H1 (cell line): ENCODE measurements at regions not wholly inside any gene's neighbourhood (a gene's known extent, or its start where the extent isn't known, plus 50 kb on each side); places are given as distances from the start of the nearest gene placed in this dataset.

Source experiments
- CTCF ChIA-PET: fragments of 300-600 bp; sonication (Branson Sonifier 250); formaldehyde crosslinking; loops from one replicate; lab custom pipeline; 2021; ENCODE audit not compliant: partially characterized antibody; lab: Charles Lee
- POLR2A ChIA-PET: fragments of 300-600 bp; sonication (Branson Sonifier 250); formaldehyde crosslinking; loops from one replicate; lab custom pipeline; 2021; ENCODE audit warnings: inconsistent platforms; ENCODE audit not compliant: partially characterized antibody; lab: Charles Lee
- DNase-seq, 2 experiments: peaks; one replicate each; pipeline versions ENCODE4 v3.0.0 to v3.0.0-alpha.2; 2010 to 2022; ENCODE audit warnings: low spot score in 2 of 2, low read depth in 1 of 2, mixed read lengths in 1 of 2
- FAIRE-seq: peaks from 2 replicates; lab custom pipeline; 2011; peaks lifted over from hg19 to GRCh38; lab: Jason Lieb, UNC
- H2AFZ ChIP-seq: 2 replicates; pipeline ENCODE4 v1.8.1; 2012; ENCODE audit warnings: low read length, inconsistent platforms
- H2AK5ac ChIP-seq: 2 replicates; pipeline ENCODE4 v1.6.1; 2013; ENCODE audit warnings: low read depth, low read length
- H2BK120ac ChIP-seq: replicated peaks from 2 replicates; pipeline ENCODE3; 2013; ENCODE audit warnings: low read depth, low read length, inconsistent platforms
- H2BK12ac ChIP-seq: 2 replicates; pipeline ENCODE4 v1.6.1; 2013; ENCODE audit warnings: low read depth, low read length
- H2BK15ac ChIP-seq: 2 replicates; pipeline ENCODE4 v1.6.1; 2013; ENCODE audit warnings: low read length
- H2BK20ac ChIP-seq: 2 replicates; pipeline ENCODE4 v1.6.1; 2013; ENCODE audit warnings: low read length
- H2BK5ac ChIP-seq: 2 replicates; pipeline ENCODE4 v1.6.1; 2013; ENCODE audit warnings: low read depth, low read length
- H3K14ac ChIP-seq: 2 replicates; pipeline ENCODE4 v1.6.1; 2013; ENCODE audit warnings: inconsistent platforms; ENCODE audit not compliant: insufficient read length
- H3K18ac ChIP-seq: 2 replicates; pipeline ENCODE4 v1.6.1; 2013; ENCODE audit warnings: low read length; ENCODE audit errors: extremely low read depth
- H3K23ac ChIP-seq: 2 replicates; pipeline ENCODE4 v1.6.1; 2013; ENCODE audit warnings: inconsistent platforms; ENCODE audit not compliant: insufficient read length
- H3K23me2 ChIP-seq: 2 replicates; pipeline ENCODE4 v1.6.1; 2013; ENCODE audit warnings: low read depth, low read length
- H3K27ac ChIP-seq: 2 replicates; pipeline ENCODE4 v1.6.1; 2011; ENCODE audit warnings: low read depth, low read length, inconsistent platforms
- H3K27me3 ChIP-seq, 4 experiments: replicated peaks in 1 of 4; 1 replicate in 1 of 4; 2 replicates in 3 of 4; pipeline versions ENCODE4 v1.6.1 to v1.8.1; 2011 to 2013; ENCODE audit warnings: low read length in 3 of 4, mild to moderate bottlenecking in 3 of 4, inconsistent platforms in 2 of 4, mixed read lengths in 2 of 4, moderate library complexity in 1 of 4; ENCODE audit not compliant: control insufficient read depth in 3 of 4, insufficient read depth in 3 of 4; ENCODE audit errors: extremely low read depth in 1 of 4
- H3K36me3 ChIP-seq, 4 experiments: 2 replicates each; pipeline versions ENCODE4 v1.6.1 to v1.8.1; 2011 to 2013; ENCODE audit warnings: mild to moderate bottlenecking in 4 of 4, low read length in 3 of 4, moderate library complexity in 2 of 4, control low read depth in 1 of 4, inconsistent platforms in 1 of 4; ENCODE audit not compliant: insufficient read depth in 4 of 4, control insufficient read depth in 2 of 4
- H3K4ac ChIP-seq: replicated peaks from 2 replicates; pipeline ENCODE3; 2013; ENCODE audit warnings: low read length, low read depth, mixed read lengths, inconsistent platforms; ENCODE audit not compliant: insufficient read length
- H3K4me1 ChIP-seq, 4 experiments: replicated peaks in 1 of 4; 1 replicate in 1 of 4; 2 replicates in 3 of 4; pipeline versions ENCODE4 v1.6.1 to v1.8.1; 2011 to 2013; ENCODE audit warnings: low read length in 3 of 4, inconsistent platforms in 2 of 4, mixed read lengths in 1 of 4; ENCODE audit not compliant: insufficient read depth in 4 of 4, control insufficient read depth in 3 of 4
- H3K4me2 ChIP-seq, 2 experiments: 2 replicates each; pipeline versions ENCODE4 v1.6.1 to v1.8.1; 2011 to 2013; ENCODE audit warnings: low read depth in 2 of 2, low read length in 2 of 2, control low read depth in 1 of 2, inconsistent platforms in 1 of 2, mild to moderate bottlenecking in 1 of 2; ENCODE audit not compliant: insufficient read depth in 1 of 2
- H3K4me3 ChIP-seq, 4 experiments: fragments of 200-600, 300-600 bp in 1 of 4; sonication (generic), shearing (Covaris generic), sonication (Bioruptor Twin) in 1 of 4; 2 replicates each; pipeline versions ENCODE4 v1.5.1 to v1.8.1; 2011 to 2016; ENCODE audit warnings: low read length in 4 of 4, low read depth in 3 of 4, control low read depth in 2 of 4, inconsistent platforms in 2 of 4, mild to moderate bottlenecking in 2 of 4, mixed read lengths in 1 of 4, moderate library complexity in 1 of 4; ENCODE audit not compliant: insufficient read depth in 2 of 4; ENCODE audit errors: extremely low read depth in 1 of 4
- H3K56ac ChIP-seq: replicated peaks from 2 replicates; pipeline ENCODE3; 2013; ENCODE audit warnings: low read depth, mild to moderate bottlenecking, mixed read lengths, low read length, inconsistent platforms; ENCODE audit not compliant: insufficient read length
- H3K79me1 ChIP-seq: 2 replicates; pipeline ENCODE4 v1.6.1; 2013; ENCODE audit warnings: low read depth, low read length, control low read depth
- H3K79me2 ChIP-seq, 2 experiments: 2 replicates each; pipeline versions ENCODE4 v1.6.1 to v1.8.1; 2012 to 2013; ENCODE audit warnings: low read length in 2 of 2, mild to moderate bottlenecking in 2 of 2, inconsistent platforms in 1 of 2; ENCODE audit not compliant: insufficient read depth in 2 of 2, control insufficient read depth in 1 of 2
- H3K9ac ChIP-seq, 4 experiments: replicated peaks in 1 of 4; 1 replicate in 1 of 4; 2 replicates in 3 of 4; pipeline versions ENCODE4 v1.6.1 to v1.8.1; 2011 to 2013; ENCODE audit warnings: low read depth in 3 of 4, low read length in 3 of 4, control low read depth in 2 of 4, mild to moderate bottlenecking in 2 of 4, moderate library complexity in 2 of 4, inconsistent platforms in 1 of 4; ENCODE audit errors: extremely low read depth in 1 of 4
- H3K9me3 ChIP-seq, 2 experiments: 2 replicates each; pipeline versions ENCODE4 v1.6.1 to v1.8.1; 2012 to 2013; ENCODE audit warnings: mild to moderate bottlenecking in 2 of 2, moderate library complexity in 2 of 2, control low read depth in 1 of 2, inconsistent platforms in 1 of 2, low read depth in 1 of 2, low read length in 1 of 2, mixed read lengths in 1 of 2; ENCODE audit not compliant: insufficient read depth in 2 of 2
- H4K20me1 ChIP-seq, 2 experiments: replicated peaks in 1 of 2; 2 replicates each; pipeline versions ENCODE3 to v1.8.1; 2011 to 2013; ENCODE audit warnings: inconsistent platforms in 2 of 2, low read length in 2 of 2, mild to moderate bottlenecking in 1 of 2; ENCODE audit not compliant: insufficient read depth in 2 of 2, control insufficient read depth in 1 of 2
- H4K5ac ChIP-seq: 2 replicates; pipeline ENCODE4 v1.6.1; 2013; ENCODE audit warnings: low read length, low read depth, mixed read lengths, inconsistent platforms; ENCODE audit not compliant: insufficient read length
- H4K8ac ChIP-seq: 2 replicates; pipeline ENCODE4 v1.8.0; 2013; ENCODE audit warnings: mild to moderate bottlenecking, moderate library complexity, low read length, inconsistent platforms; ENCODE audit not compliant: insufficient read depth; ENCODE audit errors: extremely low read depth
- H4K91ac ChIP-seq: replicated peaks from 2 replicates; pipeline ENCODE3; 2013; ENCODE audit warnings: low read length, mixed read lengths, inconsistent platforms; ENCODE audit not compliant: insufficient read length
- BACH1 ChIP-seq: IDR thresholded peaks from 2 replicates; pipeline ENCODE4 v1.6.1; 2012; ENCODE audit warnings: low read length, improper control_type of control experiment
- CHD2 ChIP-seq: IDR thresholded peaks from 2 replicates; pipeline ENCODE4 v1.6.1; 2012; ENCODE audit warnings: low read length, improper control_type of control experiment
- CTBP2 ChIP-seq: IDR thresholded peaks from 2 replicates; pipeline ENCODE4 v1.7.0; 2011; ENCODE audit warnings: borderline replicate concordance, mild to moderate bottlenecking, moderate library complexity, mixed read lengths, low read length; ENCODE audit not compliant: insufficient read depth, insufficient read length
- HDAC6 ChIP-seq: IDR thresholded peaks from one replicate; pipeline ENCODE4 v1.7.1; 2012; ENCODE audit warnings: low read depth, mild to moderate bottlenecking, inconsistent platforms, low read length, moderate library complexity
- KDM4A ChIP-seq: IDR thresholded peaks from one replicate; pipeline ENCODE4 v1.7.1; 2012; ENCODE audit warnings: low read depth, mild to moderate bottlenecking, moderate library complexity, low read length, inconsistent platforms; ENCODE audit not compliant: severe bottlenecking
- MAFK ChIP-seq: IDR thresholded peaks from 2 replicates; pipeline ENCODE4 v1.6.1; 2012; ENCODE audit warnings: low read depth, mild to moderate bottlenecking, improper control_type of control experiment, low read length
- POLR2AphosphoS5 ChIP-seq: IDR thresholded peaks from 2 replicates; pipeline ENCODE4 v1.6.1; 2011; ENCODE audit warnings: low read depth, low read length
- SAP30 ChIP-seq: fragments of 300-600 bp; sonication (generic); IDR thresholded peaks from 2 replicates; pipeline ENCODE4 v1.7.1; 2012; ENCODE audit warnings: low read length, moderate library complexity, mild to moderate bottlenecking, inconsistent platforms; ENCODE audit not compliant: insufficient read depth, insufficient replicate concordance
- SIRT6 ChIP-seq: IDR thresholded peaks from one replicate; pipeline ENCODE4 v1.7.1; 2012; ENCODE audit warnings: low read length, inconsistent platforms
- SP2 ChIP-seq: IDR thresholded peaks from 2 replicates; pipeline ENCODE4 v1.6.1; 2012; ENCODE audit warnings: mild to moderate bottlenecking, low read length, inconsistent platforms
- SRF ChIP-seq: IDR thresholded peaks from 2 replicates; pipeline ENCODE4 v1.6.1; 2011; ENCODE audit warnings: mild to moderate bottlenecking, low read depth, low read length, moderate library complexity
- TAF1 ChIP-seq: IDR thresholded peaks from 2 replicates; pipeline ENCODE4 v1.6.1; 2011; ENCODE audit warnings: mild to moderate bottlenecking, low read depth, low read length
- WGBS, 2 experiments: shearing (Covaris generic) in 1 of 2; methylation state at CpG; one replicate each; pipeline versions ENCODE4 v1.1.6 to v1.1.7; 2013 to 2015; ENCODE audit warnings: low lambda C conversion rate in 2 of 2, mixed read lengths in 2 of 2, inconsistent platforms in 1 of 2, low coverage in 1 of 2, missing lambda C conversion rate in 1 of 2; ENCODE audit not compliant: insufficient replicate concordance in 2 of 2, insufficient coverage in 1 of 2, insufficient read length in 1 of 2; ENCODE audit errors: extremely low coverage in 1 of 2, missing lambda C conversion rate in 1 of 2; 5-methylcytosine and 5-hydroxymethylcytosine counted together
- TF ChIP-seq, protein P1 (sequence below): IDR thresholded peaks from 2 replicates; pipeline ENCODE4 v1.6.1; 2012; ENCODE audit warnings: low read length, inconsistent platforms
- TF ChIP-seq, protein P2 (sequence below): IDR thresholded peaks from 2 replicates; pipeline ENCODE4 v1.6.1; 2012; ENCODE audit warnings: inconsistent platforms

DNA sequence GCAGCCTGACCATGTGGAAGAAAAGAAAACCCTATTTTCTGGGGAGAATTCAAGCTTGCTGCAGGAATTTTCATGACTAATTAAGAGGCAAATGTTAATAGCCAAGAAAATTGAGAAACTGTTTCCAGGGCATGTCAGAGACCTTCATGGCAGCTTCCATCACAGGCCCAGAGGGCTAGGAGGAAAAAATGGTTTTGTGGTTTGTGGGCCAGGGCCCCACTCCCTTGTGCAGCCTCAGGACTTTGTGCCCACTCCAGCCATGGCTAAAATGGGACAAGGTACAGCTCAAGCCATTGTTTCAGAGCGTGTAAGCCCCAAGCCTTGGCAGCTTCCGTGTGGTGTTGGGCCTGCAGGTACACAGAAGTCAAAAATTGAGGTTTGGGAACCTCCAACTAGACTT, 282.9 kb downstream of the DCAF12L2 start:
- Histone ChIP-seq H3K56ac (no peak overlapping the region), H3K27ac (no peak overlapping the region), H2BK15ac (no peak overlapping the region), H3K4me1 (no peaks in the 10 kb centered on the region), H3K4ac (no peak overlapping the region), H3K4me2 (no peak overlapping the region), H3K79me1 (no peaks in the 10 kb centered on the region), H2AFZ (no peak overlapping the region), H2BK120ac (no peak overlapping the region), H4K91ac (no peak overlapping the region), H3K18ac (no peak overlapping the region), H2BK20ac (no peak overlapping the region), H2AK5ac (no peak overlapping the region), H3K23ac (no peak overlapping the region), H3K4me3 (no peak overlapping the region), H2BK12ac (no peak overlapping the region), H4K20me1 (no peaks in the 10 kb centered on the region), H3K14ac (no peak overlapping the region), H3K23me2 (no peaks in the 10 kb centered on the region), H3K9me3 (peaks cover 0 to 12% of the 10 kb centered on the region in 2 experiments; a peak in 2 of 4 replicates), H3K9ac (no peak overlapping the region), H3K36me3 (no peaks in the 10 kb centered on the region; a peak in 1 of 8 replicates), H3K79me2 (no peaks in the 10 kb centered on the region), H4K5ac (no peak overlapping the region), H3K27me3 (no peaks in the 10 kb centered on the region), H2BK5ac (no peak overlapping the region), H4K8ac (no peak overlapping the region)
- FAIRE-seq (no peak), DNase-seq (no peak)
- TF ChIP-seq TAF1 (no peak), CHD2 (no peak), SAP30 (no peak), POLR2AphosphoS5 (no peak), CTBP2 (no peak), HDAC6 (no peak), SIRT6 (no peak), KDM4A (no peak), MAFK (no peak), SRF (no peak), SP2 (no peak), BACH1 (no peak)
- TF ChIP-seq, protein P1, sequence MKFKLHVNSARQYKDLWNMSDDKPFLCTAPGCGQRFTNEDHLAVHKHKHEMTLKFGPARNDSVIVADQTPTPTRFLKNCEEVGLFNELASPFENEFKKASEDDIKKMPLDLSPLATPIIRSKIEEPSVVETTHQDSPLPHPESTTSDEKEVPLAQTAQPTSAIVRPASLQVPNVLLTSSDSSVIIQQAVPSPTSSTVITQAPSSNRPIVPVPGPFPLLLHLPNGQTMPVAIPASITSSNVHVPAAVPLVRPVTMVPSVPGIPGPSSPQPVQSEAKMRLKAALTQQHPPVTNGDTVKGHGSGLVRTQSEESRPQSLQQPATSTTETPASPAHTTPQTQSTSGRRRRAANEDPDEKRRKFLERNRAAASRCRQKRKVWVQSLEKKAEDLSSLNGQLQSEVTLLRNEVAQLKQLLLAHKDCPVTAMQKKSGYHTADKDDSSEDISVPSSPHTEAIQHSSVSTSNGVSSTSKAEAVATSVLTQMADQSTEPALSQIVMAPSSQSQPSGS: no peak
- TF ChIP-seq, protein P2, sequence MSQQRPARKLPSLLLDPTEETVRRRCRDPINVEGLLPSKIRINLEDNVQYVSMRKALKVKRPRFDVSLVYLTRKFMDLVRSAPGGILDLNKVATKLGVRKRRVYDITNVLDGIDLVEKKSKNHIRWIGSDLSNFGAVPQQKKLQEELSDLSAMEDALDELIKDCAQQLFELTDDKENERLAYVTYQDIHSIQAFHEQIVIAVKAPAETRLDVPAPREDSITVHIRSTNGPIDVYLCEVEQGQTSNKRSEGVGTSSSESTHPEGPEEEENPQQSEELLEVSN: no peak
- CTCF ChIA-PET: no interaction called here
- WGBS, 2 experiments: no CpG with 5 or more reads among the region's 2 CpGs
- POLR2A ChIA-PET: no interaction called here
